ENCODE measurements at regions not wholly inside any gene's neighbourhood (a gene's known extent, or its start where the extent isn't known, plus 50 kb on each side); places are given as distances from the start of the nearest gene placed in this dataset.
A peak's percentile ranks its signal among the peaks of the same experiment; 100 is the strongest.

- Mint-ChIP-seq H3K36me3 (ENCODE audit: insufficient read depth in 1 of 3, low read depth in 3 of 3) (peaks cover 23 to 45% (median 30%) of the 10 kb centered on the region in 3 experiments), H3K27me3 (ENCODE audit: low read depth) (peaks cover 55% of the 10 kb centered on the region), H3K4me3 (no peak overlapping the region), H3K9me3 (peaks cover 30 to 37% of the 10 kb centered on the region in 2 experiments), H3K4me1 (peaks cover 37 to 43% of the 10 kb centered on the region in 2 experiments), H3K27ac (peak overlapping the region in 1 of 3 experiments; percentile 30; a peak in 2 of 7 replicates)
- Histone ChIP-seq H3K27ac (ENCODE audit: insufficient read length, low read depth, low read length) (no peak overlapping the region), H3K23me2 (ENCODE audit: insufficient read length, low read depth, low read length, poor library complexity, severe bottlenecking) (no peaks in the 10 kb centered on the region), H3K9me3 (ENCODE audit: control insufficient read depth, low read depth, low read length) (peaks cover 8% of the 10 kb centered on the region), H3K23ac (ENCODE audit: insufficient read length, low read depth, low read length) (no peak overlapping the region), H3K14ac (ENCODE audit: insufficient read depth, low read length) (no peak overlapping the region), H2AFZ (ENCODE audit: low read length) (no peak overlapping the region), H2AK5ac (ENCODE audit: insufficient read length, low read length) (no peak overlapping the region), H2BK5ac (ENCODE audit: insufficient read length, low read length) (no peak overlapping the region), H2BK15ac (ENCODE audit: low read depth, low read length) (no peak overlapping the region), H3K56ac (ENCODE audit: insufficient read length, low read depth, low read length) (no peak overlapping the region), H2BK120ac (ENCODE audit: low read depth, low read length, poor library complexity, severe bottlenecking) (no peak overlapping the region), H2BK20ac (ENCODE audit: low read depth, low read length, poor library complexity, severe bottlenecking) (no peak overlapping the region), H3K4me2 (ENCODE audit: insufficient read depth, insufficient read length, low read length) (no peak overlapping the region), H4K8ac (replicated peaks; ENCODE audit: insufficient read length, low read depth, low read length) (no peak overlapping the region), H3T11ph (ENCODE audit: low read length) (no peak overlapping the region), H4K91ac (ENCODE audit: insufficient read length, low read depth, low read length) (no peak overlapping the region), H4K5ac (ENCODE audit: insufficient read length, low read depth, low read length) (no peak overlapping the region), H4K20me1 (ENCODE audit: control insufficient read depth, insufficient read depth, insufficient read length) (no peaks in the 10 kb centered on the region), H3K4ac (ENCODE audit: low read depth, low read length) (no peak overlapping the region), H2BK12ac (ENCODE audit: insufficient read length, low read depth, low read length) (no peak overlapping the region), H3K27me3 (ENCODE audit: insufficient read depth, low read length) (peaks cover 9% of the 10 kb centered on the region; the same call in 1 of the 2 replicates), H3K79me1 (ENCODE audit: insufficient read depth, low read depth, low read length, poor library complexity, severe bottlenecking) (no peaks in the 10 kb centered on the region), H3K9ac (ENCODE audit: extremely low read depth, insufficient read length, low read length) (no peak overlapping the region), H3K18ac (ENCODE audit: insufficient read length, low read depth, low read length) (no peak overlapping the region), H3K79me2 (ENCODE audit: insufficient read depth, low read length) (no peaks in the 10 kb centered on the region), H3K4me1 (ENCODE audit: insufficient read depth, low read length) (no peaks in the 10 kb centered on the region; the same call in 1 of the 2 replicates)
- no peak for TF ChIP-seq CTCF (conservative IDR thresholded peaks at IDR 0.05)
- DNase-seq: peak; percentile 42
- no CpG with 5 or more reads among the region's 3 CpGs for WGBS (ENCODE audit: extremely low coverage, insufficient read length, low lambda C conversion rate)
Measured at GRCh38 chr4:56215901-56216300, 171.4 kb downstream of the AASDH start.

Measured in H9 (cell line).